ENCODE measurements at regions not wholly inside any gene's neighbourhood (a gene's known extent, or its start where the extent isn't known, plus 50 kb on each side); places are given as distances from the start of the nearest gene placed in this dataset.

DNA sequence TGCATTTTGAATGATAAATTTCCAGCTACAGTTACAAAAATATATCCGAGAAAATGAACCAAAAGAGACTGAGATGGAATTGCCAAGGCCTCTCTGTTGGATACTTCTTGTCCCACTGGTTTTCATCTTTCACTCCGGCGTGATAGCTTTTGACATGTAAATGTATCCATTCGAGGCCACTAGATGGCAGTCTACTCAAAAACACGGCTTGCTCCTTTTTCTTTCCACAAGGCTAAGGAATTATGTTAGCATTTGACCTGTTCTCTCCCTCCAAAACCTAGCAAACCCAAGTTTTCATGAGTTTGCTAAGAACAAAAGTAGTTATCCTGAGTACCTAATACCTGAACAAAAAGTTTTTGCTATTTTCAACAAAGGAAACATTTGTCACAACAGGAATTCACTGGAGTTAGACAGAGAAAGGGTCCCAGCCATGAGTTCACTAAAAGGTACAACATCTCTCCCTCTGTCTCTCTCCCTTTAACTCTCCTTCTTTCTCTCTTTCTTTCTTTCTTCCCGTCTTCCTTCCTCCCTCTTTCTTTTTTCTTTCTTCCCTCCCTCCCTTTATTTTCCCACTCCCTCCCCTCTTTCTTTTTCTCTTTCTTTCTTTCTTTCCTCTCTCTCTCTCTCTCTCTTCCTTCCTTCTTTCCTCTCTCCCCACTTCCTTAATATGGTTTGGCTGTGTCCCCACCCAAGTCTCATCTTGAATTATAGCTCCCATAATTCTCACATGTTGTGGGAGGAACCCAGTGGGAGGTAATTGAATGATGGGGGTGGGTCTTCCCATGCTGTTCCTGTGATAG is 207.9 kb upstream of the MYO3A start:
- no peak for TF ChIP-seq EZH2phosphoT487 (IDR thresholded peaks at IDR 0.05; ENCODE audit: low read depth, severe bottlenecking, unreplicated experiment)
- TF ChIP-seq, protein P1, sequence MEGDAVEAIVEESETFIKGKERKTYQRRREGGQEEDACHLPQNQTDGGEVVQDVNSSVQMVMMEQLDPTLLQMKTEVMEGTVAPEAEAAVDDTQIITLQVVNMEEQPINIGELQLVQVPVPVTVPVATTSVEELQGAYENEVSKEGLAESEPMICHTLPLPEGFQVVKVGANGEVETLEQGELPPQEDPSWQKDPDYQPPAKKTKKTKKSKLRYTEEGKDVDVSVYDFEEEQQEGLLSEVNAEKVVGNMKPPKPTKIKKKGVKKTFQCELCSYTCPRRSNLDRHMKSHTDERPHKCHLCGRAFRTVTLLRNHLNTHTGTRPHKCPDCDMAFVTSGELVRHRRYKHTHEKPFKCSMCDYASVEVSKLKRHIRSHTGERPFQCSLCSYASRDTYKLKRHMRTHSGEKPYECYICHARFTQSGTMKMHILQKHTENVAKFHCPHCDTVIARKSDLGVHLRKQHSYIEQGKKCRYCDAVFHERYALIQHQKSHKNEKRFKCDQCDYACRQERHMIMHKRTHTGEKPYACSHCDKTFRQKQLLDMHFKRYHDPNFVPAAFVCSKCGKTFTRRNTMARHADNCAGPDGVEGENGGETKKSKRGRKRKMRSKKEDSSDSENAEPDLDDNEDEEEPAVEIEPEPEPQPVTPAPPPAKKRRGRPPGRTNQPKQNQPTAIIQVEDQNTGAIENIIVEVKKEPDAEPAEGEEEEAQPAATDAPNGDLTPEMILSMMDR (IDR thresholded peaks at IDR 0.05; ENCODE audit: poor library complexity) = peak; percentile 70

Measured in hepatocyte (in vitro differentiated cells).